Thyroid gland (tissue), 4 donors: ENCODE measurements at regions not wholly inside any gene's neighbourhood (a gene's known extent, or its start where the extent isn't known, plus 50 kb on each side); places are given as distances from the start of the nearest gene placed in this dataset.
A peak's percentile ranks its signal among the peaks of the same experiment; 100 is the strongest.

ENCODE experiments used
- CTCF ChIP-seq, 6 experiments: fragments of 200-600 bp in 3 of 6; fragments of 450-650 bp in 3 of 6; sonication (generic) in 3 of 6; IDR thresholded peaks; one replicate each; pipeline ENCODE4 v1.5.1; 2016 to 2019; ENCODE audit warnings: antibody characterized with exemption in 6 of 6, mild to moderate bottlenecking in 2 of 6, inconsistent platforms in 1 of 6, moderate library complexity in 1 of 6
- POLR2A ChIP-seq, 2 donors: fragments of 450-650 bp; IDR thresholded peaks; one replicate each; pipeline ENCODE4 v1.6.1; 2017; ENCODE audit warnings: antibody characterized with exemption in 2 of 2, mild to moderate bottlenecking in 2 of 2, moderate library complexity in 1 of 2

- TF ChIP-seq CTCF (IDR thresholded peaks at IDR 0.05) (no peak), POLR2A (IDR thresholded peaks at IDR 0.05) (peak in 1 of 2 donors; percentile 52)
Measured at GRCh38 chr12:127165567-127166392, 1101.2 kb upstream of the TMEM132C start.
